Breast epithelium (tissue), 3 donors: ENCODE measurements at regions not wholly inside any gene's neighbourhood (a gene's known extent, or its start where the extent isn't known, plus 50 kb on each side); places are given as distances from the start of the nearest gene placed in this dataset.

Source experiments
- POLR2A ChIP-seq: fragments of 450-650 bp; IDR thresholded peaks from one replicate; pipeline ENCODE4 v1.6.1; 2016; ENCODE audit warnings: antibody characterized with exemption, mild to moderate bottlenecking, moderate library complexity
- TF ChIP-seq, protein P1 (sequence below), 3 donors: fragments of 450-650 bp; IDR thresholded peaks; one replicate each; pipeline ENCODE4 v1.5.1; 2016 to 2017; ENCODE audit warnings: antibody characterized with exemption in 3 of 3, mild to moderate bottlenecking in 3 of 3, moderate library complexity in 3 of 3

DNA sequence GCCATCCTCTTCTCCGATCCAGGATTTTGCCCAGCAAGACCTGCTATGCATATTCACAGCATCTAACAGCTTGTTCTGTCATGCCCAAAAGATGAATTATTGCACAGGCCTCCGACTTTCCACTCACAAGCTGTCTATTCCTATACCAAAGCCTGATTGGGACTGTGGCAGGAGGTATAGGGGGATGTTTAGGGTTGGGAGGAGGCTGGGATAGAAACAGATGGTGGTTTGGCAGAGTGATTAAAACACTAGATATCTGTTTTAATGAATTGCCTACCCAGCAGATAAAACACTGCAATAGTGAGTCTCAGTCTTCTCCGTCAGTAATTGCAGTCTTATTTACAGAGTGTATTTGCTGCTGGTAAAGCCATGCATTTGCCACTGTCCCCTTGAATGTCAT lies 215.3 kb downstream of the TLR4 start:
- TF ChIP-seq, protein P1, sequence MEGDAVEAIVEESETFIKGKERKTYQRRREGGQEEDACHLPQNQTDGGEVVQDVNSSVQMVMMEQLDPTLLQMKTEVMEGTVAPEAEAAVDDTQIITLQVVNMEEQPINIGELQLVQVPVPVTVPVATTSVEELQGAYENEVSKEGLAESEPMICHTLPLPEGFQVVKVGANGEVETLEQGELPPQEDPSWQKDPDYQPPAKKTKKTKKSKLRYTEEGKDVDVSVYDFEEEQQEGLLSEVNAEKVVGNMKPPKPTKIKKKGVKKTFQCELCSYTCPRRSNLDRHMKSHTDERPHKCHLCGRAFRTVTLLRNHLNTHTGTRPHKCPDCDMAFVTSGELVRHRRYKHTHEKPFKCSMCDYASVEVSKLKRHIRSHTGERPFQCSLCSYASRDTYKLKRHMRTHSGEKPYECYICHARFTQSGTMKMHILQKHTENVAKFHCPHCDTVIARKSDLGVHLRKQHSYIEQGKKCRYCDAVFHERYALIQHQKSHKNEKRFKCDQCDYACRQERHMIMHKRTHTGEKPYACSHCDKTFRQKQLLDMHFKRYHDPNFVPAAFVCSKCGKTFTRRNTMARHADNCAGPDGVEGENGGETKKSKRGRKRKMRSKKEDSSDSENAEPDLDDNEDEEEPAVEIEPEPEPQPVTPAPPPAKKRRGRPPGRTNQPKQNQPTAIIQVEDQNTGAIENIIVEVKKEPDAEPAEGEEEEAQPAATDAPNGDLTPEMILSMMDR (IDR thresholded peaks at IDR 0.05): no peak
- TF ChIP-seq POLR2A: no peak
